PC-3 (cell line): ENCODE measurements at regions not wholly inside any gene's neighbourhood (a gene's known extent, or its start where the extent isn't known, plus 50 kb on each side); places are given as distances from the start of the nearest gene placed in this dataset.

Source experiments
- CTCF ChIP-seq: fragments of 300-600 bp; sonication (generic); conservative IDR thresholded peaks from 2 replicates; pipeline ENCODE4 v1.5.1; 2017; ENCODE audit warnings: antibody characterized with exemption, low read depth, mild to moderate bottlenecking, low read length
- EZH2phosphoT487 ChIP-seq: fragments of 300-600 bp; sonication (generic); IDR thresholded peaks from 2 replicates; pipeline ENCODE4 v1.6.1; 2018; ENCODE audit warnings: mild to moderate bottlenecking, antibody characterized with exemption, low read length, borderline replicate concordance

GRCh38 chr12:73076760-73077159, 804.6 kb downstream of the TRHDE start:
- TF ChIP-seq CTCF (no peak), EZH2phosphoT487 (no peak)
